Neural cell (in vitro differentiated cells): ENCODE measurements at regions not wholly inside any gene's neighbourhood (a gene's known extent, or its start where the extent isn't known, plus 50 kb on each side); places are given as distances from the start of the nearest gene placed in this dataset.

ENCODE experiments used
- EP300 ChIP-seq: fragments of 450-650 bp; conservative IDR thresholded peaks from 2 replicates; pipeline ENCODE4 v1.6.1; 2014; ENCODE audit warnings: antibody characterized with exemption, mild to moderate bottlenecking, moderate library complexity; ENCODE audit not compliant: poor library complexity, severe bottlenecking
- EZH2 ChIP-seq: fragments of 200-600, 300-800 bp; shearing (Covaris generic), sonication (generic); IDR thresholded peaks from 2 replicates; pipeline ENCODE4 v1.6.1; 2014; ENCODE audit warnings: antibody characterized with exemption, low read length, borderline replicate concordance, mild to moderate bottlenecking; ENCODE audit not compliant: insufficient read depth, poor library complexity, severe bottlenecking
- MXI1 ChIP-seq: fragments of 450-650 bp; conservative IDR thresholded peaks from 2 replicates; pipeline ENCODE4 v1.6.1; 2014; ENCODE audit warnings: antibody characterized with exemption, mild to moderate bottlenecking; ENCODE audit not compliant: poor library complexity, severe bottlenecking
- POLR2AphosphoS5 ChIP-seq: IDR thresholded peaks from 2 replicates; pipeline ENCODE4 v1.6.1; 2012
- RAD21 ChIP-seq: fragments of 450-650 bp; conservative IDR thresholded peaks from 2 replicates; pipeline ENCODE4 v1.6.1; 2014; ENCODE audit warnings: antibody characterized with exemption, mild to moderate bottlenecking, moderate library complexity
- SMC3 ChIP-seq: fragments of 450-650 bp; conservative IDR thresholded peaks from 2 replicates; pipeline ENCODE4 v1.6.1; 2014; ENCODE audit warnings: antibody characterized with exemption, mild to moderate bottlenecking, moderate library complexity; ENCODE audit not compliant: poor library complexity
- TAF1 ChIP-seq: IDR thresholded peaks from 2 replicates; pipeline ENCODE4 v1.6.1; 2012; ENCODE audit warnings: low read depth
- TF ChIP-seq, protein P1 (sequence below): fragments of 450-650 bp; IDR thresholded peaks from 2 replicates; pipeline ENCODE4 v1.5.1; 2014; ENCODE audit warnings: antibody characterized with exemption, mild to moderate bottlenecking, moderate library complexity; ENCODE audit not compliant: poor library complexity, severe bottlenecking
- TF ChIP-seq, protein P2 (sequence below): IDR thresholded peaks from 2 replicates; pipeline ENCODE4 v1.6.1; 2012; ENCODE audit warnings: borderline replicate concordance

- TF ChIP-seq, protein P1, sequence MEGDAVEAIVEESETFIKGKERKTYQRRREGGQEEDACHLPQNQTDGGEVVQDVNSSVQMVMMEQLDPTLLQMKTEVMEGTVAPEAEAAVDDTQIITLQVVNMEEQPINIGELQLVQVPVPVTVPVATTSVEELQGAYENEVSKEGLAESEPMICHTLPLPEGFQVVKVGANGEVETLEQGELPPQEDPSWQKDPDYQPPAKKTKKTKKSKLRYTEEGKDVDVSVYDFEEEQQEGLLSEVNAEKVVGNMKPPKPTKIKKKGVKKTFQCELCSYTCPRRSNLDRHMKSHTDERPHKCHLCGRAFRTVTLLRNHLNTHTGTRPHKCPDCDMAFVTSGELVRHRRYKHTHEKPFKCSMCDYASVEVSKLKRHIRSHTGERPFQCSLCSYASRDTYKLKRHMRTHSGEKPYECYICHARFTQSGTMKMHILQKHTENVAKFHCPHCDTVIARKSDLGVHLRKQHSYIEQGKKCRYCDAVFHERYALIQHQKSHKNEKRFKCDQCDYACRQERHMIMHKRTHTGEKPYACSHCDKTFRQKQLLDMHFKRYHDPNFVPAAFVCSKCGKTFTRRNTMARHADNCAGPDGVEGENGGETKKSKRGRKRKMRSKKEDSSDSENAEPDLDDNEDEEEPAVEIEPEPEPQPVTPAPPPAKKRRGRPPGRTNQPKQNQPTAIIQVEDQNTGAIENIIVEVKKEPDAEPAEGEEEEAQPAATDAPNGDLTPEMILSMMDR = no peak
- TF ChIP-seq POLR2AphosphoS5 (no peak), TAF1 (no peak), EZH2 (no peak), RAD21 (no peak), SMC3 (no peak), MXI1 (no peak), EP300 (no peak)
- TF ChIP-seq, protein P2, sequence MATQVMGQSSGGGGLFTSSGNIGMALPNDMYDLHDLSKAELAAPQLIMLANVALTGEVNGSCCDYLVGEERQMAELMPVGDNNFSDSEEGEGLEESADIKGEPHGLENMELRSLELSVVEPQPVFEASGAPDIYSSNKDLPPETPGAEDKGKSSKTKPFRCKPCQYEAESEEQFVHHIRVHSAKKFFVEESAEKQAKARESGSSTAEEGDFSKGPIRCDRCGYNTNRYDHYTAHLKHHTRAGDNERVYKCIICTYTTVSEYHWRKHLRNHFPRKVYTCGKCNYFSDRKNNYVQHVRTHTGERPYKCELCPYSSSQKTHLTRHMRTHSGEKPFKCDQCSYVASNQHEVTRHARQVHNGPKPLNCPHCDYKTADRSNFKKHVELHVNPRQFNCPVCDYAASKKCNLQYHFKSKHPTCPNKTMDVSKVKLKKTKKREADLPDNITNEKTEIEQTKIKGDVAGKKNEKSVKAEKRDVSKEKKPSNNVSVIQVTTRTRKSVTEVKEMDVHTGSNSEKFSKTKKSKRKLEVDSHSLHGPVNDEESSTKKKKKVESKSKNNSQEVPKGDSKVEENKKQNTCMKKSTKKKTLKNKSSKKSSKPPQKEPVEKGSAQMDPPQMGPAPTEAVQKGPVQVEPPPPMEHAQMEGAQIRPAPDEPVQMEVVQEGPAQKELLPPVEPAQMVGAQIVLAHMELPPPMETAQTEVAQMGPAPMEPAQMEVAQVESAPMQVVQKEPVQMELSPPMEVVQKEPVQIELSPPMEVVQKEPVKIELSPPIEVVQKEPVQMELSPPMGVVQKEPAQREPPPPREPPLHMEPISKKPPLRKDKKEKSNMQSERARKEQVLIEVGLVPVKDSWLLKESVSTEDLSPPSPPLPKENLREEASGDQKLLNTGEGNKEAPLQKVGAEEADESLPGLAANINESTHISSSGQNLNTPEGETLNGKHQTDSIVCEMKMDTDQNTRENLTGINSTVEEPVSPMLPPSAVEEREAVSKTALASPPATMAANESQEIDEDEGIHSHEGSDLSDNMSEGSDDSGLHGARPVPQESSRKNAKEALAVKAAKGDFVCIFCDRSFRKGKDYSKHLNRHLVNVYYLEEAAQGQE = no peak
These were observed 139.3 kb downstream of the TTLL2 start for GRCh38 chr6:167464177-167464576.
